Ishikawa (cell line): ENCODE measurements at regions not wholly inside any gene's neighbourhood (a gene's known extent, or its start where the extent isn't known, plus 50 kb on each side); places are given as distances from the start of the nearest gene placed in this dataset.

Source experiments
- EGR1 ChIP-seq: IDR thresholded peaks from 2 replicates; pipeline ENCODE4 v1.6.1; 2012
- EP300 ChIP-seq: IDR thresholded peaks from 2 replicates; pipeline ENCODE4 v1.6.1; 2012; ENCODE audit warnings: borderline replicate concordance
- TEAD4 ChIP-seq: IDR thresholded peaks from 2 replicates; pipeline ENCODE4 v1.6.1; 2012

DNA sequence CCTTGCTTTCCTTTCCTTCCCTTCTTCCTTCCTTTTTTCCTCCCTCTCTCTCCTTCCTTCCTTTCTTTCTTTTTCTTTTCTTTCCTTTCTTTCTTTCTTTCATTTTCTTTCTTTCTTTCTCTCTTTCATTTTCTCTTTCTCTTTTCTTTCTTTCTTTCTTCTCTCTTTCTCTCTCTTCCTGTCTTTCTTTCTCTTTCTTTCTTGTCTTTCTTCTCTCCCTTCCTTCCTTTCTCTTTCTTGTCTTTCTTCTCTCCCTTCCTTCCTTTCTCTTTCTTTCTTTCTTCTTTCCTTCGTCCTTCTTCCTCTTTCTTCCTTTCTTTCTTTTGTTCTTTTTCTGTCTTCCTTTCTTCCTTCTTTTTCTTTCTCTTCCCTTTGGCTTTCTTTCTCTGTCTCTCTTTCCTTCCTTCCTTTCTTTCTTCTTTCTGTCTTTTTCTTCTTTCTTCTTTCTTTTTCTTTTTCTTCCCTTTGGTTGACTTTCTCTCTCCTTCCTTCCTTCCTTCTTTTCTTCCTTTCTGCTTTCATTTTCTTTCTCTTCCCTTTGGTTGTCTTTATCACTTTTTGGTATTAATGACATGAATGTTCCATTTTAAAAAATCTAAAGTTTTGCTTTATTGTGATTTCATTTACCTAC is 496.4 kb upstream of the CBLB start:
- TF ChIP-seq EGR1 (no peak), EP300 (no peak), TEAD4 (no peak)
